GM21619 (cell line): ENCODE measurements at regions not wholly inside any gene's neighbourhood (a gene's known extent, or its start where the extent isn't known, plus 50 kb on each side); places are given as distances from the start of the nearest gene placed in this dataset.
"Not testable (repeated sequence)": the region's sequence is repeated elsewhere in the genome, so short reads cannot be mapped to it uniquely, and the experiment has no call there.

Source experiments
- ATAC-seq: cut with Tn5 transposase; IDR thresholded peaks from one replicate; pipeline ENCODE4 v1.9.1; 2021; ENCODE audit not compliant: unreplicated experiment

GRCh38 chr10:3396116-3396515, 223.5 kb upstream of the PITRM1 start:
- ATAC-seq = no peak

GRCh38 chr10:3395458-3395861, 222.9 kb upstream of the PITRM1 start:
- ATAC-seq = no peak

- no peak for ATAC-seq
Measured at GRCh38 chr10:3395041-3395440, 222.5 kb upstream of the PITRM1 start.

- no peak for ATAC-seq
Measured at GRCh38 chr10:3393958-3394357, 221.4 kb upstream of the PITRM1 start.

GRCh38 chr10:3391657-3392056, 219.1 kb upstream of the PITRM1 start:
- no peak for ATAC-seq

GRCh38 chr10:3389130-3389529, 216.5 kb upstream of the PITRM1 start:
- ATAC-seq = no peak

- ATAC-seq = no peak
Measured at GRCh38 chr10:3385487-3385886, 212.9 kb upstream of the PITRM1 start.

GRCh38 chr10:3382092-3382491, 209.5 kb upstream of the PITRM1 start:
- no peak for ATAC-seq

GRCh38 chr10:3380406-3381050, 207.9 kb upstream of the PITRM1 start:
- ATAC-seq = no peak

GRCh38 chr10:3376631-3377030, 204.0 kb upstream of the PITRM1 start:
- no peak for ATAC-seq

- no peak for ATAC-seq
Measured at GRCh38 chr10:3375505-3375904, 202.9 kb upstream of the PITRM1 start.

- ATAC-seq = no peak
Measured at GRCh38 chr10:3374914-3375313, 202.3 kb upstream of the PITRM1 start.

GRCh38 chr10:3373374-3374027, 200.9 kb upstream of the PITRM1 start:
- ATAC-seq = not testable (repeated sequence)

GRCh38 chr10:3372281-3372680, 199.7 kb upstream of the PITRM1 start:
- no peak for ATAC-seq

GRCh38 chr10:3371624-3372023, 199.0 kb upstream of the PITRM1 start:
- not testable (repeated sequence) for ATAC-seq

- no peak for ATAC-seq
Measured at GRCh38 chr10:3366735-3367405, 194.3 kb upstream of the PITRM1 start.

GRCh38 chr10:3366043-3366442, 193.5 kb upstream of the PITRM1 start:
- ATAC-seq = no peak

GRCh38 chr10:3365630-3366029, 193.0 kb upstream of the PITRM1 start:
- no peak for ATAC-seq

- ATAC-seq = no peak
Measured at GRCh38 chr10:3364768-3365480, 192.3 kb upstream of the PITRM1 start.

- ATAC-seq = no peak
Measured at GRCh38 chr10:3363311-3364045, 190.9 kb upstream of the PITRM1 start.

GRCh38 chr10:3362394-3362793, 189.8 kb upstream of the PITRM1 start:
- ATAC-seq = no peak
